ENCODE measurements at regions not wholly inside any gene's neighbourhood (a gene's known extent, or its start where the extent isn't known, plus 50 kb on each side); places are given as distances from the start of the nearest gene placed in this dataset.
"Not testable (repeated sequence)": the region's sequence is repeated elsewhere in the genome, so short reads cannot be mapped to it uniquely, and the experiment has no call there.

- no peak overlapping the region for H3K4me3 ChIP-seq (ENCODE audit: low read depth, low read length)
- no peak for TF ChIP-seq CTCF (IDR thresholded peaks at IDR 0.05; ENCODE audit: low read depth, low read length)
- in situ Hi-C loops (cut with HindIII; ENCODE audit: low sequenced_read_pairs), result no loop called here
- no peak for DNase-seq (ENCODE audit: low read depth, low spot score)
Observed at GRCh38 chr4:179059396-179059795, 1617.2 kb upstream of the AGA start.

- H3K4me3 ChIP-seq (ENCODE audit: low read depth, low read length); in situ Hi-C loops (cut with HindIII; ENCODE audit: low sequenced_read_pairs); DNase-seq (ENCODE audit: low read depth, low spot score): not testable (repeated sequence)
Observed at GRCh38 chr4:179066254-179066653, 1624.0 kb upstream of the AGA start.

GRCh38 chr4:179071131-179071530, 1628.9 kb upstream of the AGA start:
- TF ChIP-seq CTCF (IDR thresholded peaks at IDR 0.05; ENCODE audit: low read depth, low read length), result no peak
- DNase-seq (ENCODE audit: low read depth, low spot score), result no peak
- no peak overlapping the region for H3K4me3 ChIP-seq (ENCODE audit: low read depth, low read length)
- in situ Hi-C loops (cut with HindIII; ENCODE audit: low sequenced_read_pairs), result no loop called here

GRCh38 chr4:179076865-179077264, 1634.6 kb upstream of the AGA start:
- DNase-seq (ENCODE audit: low read depth, low spot score), result no peak
- no peak for TF ChIP-seq CTCF (IDR thresholded peaks at IDR 0.05; ENCODE audit: low read depth, low read length)
- in situ Hi-C loops (cut with HindIII; ENCODE audit: low sequenced_read_pairs), result no loop called here
- no peak overlapping the region for H3K4me3 ChIP-seq (ENCODE audit: low read depth, low read length)

- DNase-seq (ENCODE audit: low read depth, low spot score), result peak; percentile 51
- TF ChIP-seq CTCF (IDR thresholded peaks at IDR 0.05; ENCODE audit: low read depth, low read length), result no peak
- no peak overlapping the region for H3K4me3 ChIP-seq (ENCODE audit: low read depth, low read length)
- in situ Hi-C loops (cut with HindIII; ENCODE audit: low sequenced_read_pairs), result no loop called here
Observed at GRCh38 chr4:179095585-179096221, 1653.5 kb upstream of the AGA start.

GRCh38 chr4:179097741-179098140, 1655.5 kb upstream of the AGA start:
- no peak for TF ChIP-seq CTCF (IDR thresholded peaks at IDR 0.05; ENCODE audit: low read depth, low read length)
- peak; percentile 27 for DNase-seq (ENCODE audit: low read depth, low spot score)
- in situ Hi-C loops (cut with HindIII; ENCODE audit: low sequenced_read_pairs), result no loop called here
- no peak overlapping the region for H3K4me3 ChIP-seq (ENCODE audit: low read depth, low read length)

GRCh38 chr4:179110356-179110755, 1668.1 kb upstream of the AGA start:
- DNase-seq (ENCODE audit: low read depth, low spot score), result peak; percentile 97
- in situ Hi-C loops (cut with HindIII; ENCODE audit: low sequenced_read_pairs), result no loop called here
- TF ChIP-seq CTCF (IDR thresholded peaks at IDR 0.05; ENCODE audit: low read depth, low read length), result no peak
- no peak overlapping the region for H3K4me3 ChIP-seq (ENCODE audit: low read depth, low read length)

All from astrocyte of the spinal cord (primary cell).